ENCODE measurements at regions not wholly inside any gene's neighbourhood (a gene's known extent, or its start where the extent isn't known, plus 50 kb on each side); places are given as distances from the start of the nearest gene placed in this dataset.

DNA sequence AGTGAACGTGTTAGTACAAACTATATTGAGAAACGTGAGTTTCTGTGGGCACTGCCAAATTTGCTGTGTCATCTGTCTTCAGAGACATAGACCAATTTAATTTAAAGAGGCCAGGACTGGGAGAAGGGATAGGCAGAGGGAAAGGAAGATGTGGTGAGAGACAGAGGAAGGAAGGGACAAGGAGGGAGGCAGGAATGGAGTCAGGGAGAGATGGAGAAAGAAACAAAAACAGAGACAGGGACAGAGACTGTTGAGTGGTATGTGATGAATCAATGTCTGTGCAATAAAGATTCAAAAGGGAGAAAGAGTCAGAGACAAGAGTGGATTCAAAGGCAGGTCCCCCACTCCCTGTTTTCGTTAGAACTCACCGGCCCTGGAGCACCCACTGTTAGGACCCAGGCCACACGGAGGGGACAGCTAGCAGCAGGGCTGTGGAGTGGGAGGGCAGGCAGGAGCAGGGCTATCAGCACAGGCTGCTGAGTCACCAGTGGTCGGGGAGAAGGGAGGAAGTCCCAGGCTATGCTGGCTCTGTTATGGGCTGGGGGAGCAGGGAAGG, 51.6 kb upstream of the CHD6 start:
- no peak for DNase-seq (ENCODE audit: low spot score)

DNA sequence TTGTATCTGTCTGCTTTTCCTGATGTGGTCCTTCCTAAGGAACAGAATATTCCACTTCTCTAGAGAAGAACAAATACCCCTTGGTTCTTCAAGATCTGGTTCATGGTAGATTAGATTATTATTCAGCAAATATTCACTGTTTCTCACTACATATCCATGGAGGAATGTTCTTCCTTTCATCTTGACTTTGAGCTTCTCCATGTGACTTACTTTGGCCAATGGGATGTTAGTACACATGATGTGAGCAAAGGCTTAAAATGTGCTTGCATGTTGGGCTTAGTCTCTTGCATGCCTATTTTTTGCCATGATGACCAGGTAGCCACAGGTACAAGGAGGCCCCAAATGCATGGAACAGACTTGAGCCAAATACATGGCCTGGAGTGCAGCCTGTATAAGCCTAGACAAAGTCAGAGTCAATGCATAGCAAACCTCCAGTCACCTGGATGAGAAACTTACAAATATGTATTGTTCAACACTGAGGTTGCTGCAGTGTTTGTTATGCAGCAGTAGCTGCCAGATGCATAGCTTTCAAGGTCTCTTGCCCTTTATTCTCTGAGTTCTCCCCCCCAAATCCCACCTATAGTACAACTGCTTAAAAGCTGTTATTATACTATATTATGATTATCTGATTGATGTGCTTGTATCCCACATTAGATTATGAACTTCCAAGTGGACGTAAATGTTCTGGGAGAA, 50.0 kb upstream of the CHD6 start:
- no peak for DNase-seq (ENCODE audit: low spot score)
